ENCODE measurements at regions not wholly inside any gene's neighbourhood (a gene's known extent, or its start where the extent isn't known, plus 50 kb on each side); places are given as distances from the start of the nearest gene placed in this dataset.

DNA sequence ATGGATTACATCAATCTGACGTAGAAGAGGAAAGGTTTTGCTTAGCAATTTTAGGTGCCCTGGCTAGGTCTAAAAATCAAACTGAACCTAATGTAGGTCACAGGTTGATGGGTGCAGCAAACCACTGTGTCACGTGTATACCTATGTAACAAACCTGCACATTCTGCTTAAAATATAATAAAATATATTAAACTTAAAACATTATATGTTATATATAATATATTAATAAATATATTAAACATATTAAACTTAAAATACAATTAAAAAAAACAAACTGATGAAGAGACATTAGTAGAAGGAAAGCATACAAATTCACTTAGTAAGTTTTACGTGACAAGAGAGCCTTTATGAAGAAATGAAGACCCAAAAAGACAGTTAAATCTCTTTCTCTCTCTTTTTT, 51.7 kb upstream of the FBXL17 start:
- TF ChIP-seq SUZ12 (IDR thresholded peaks at IDR 0.05; ENCODE audit: extremely low read depth, insufficient read depth, insufficient read length) (no peak), YY1 (IDR thresholded peaks at IDR 0.05; ENCODE audit: insufficient read depth, insufficient read length) (no peak)

Data from NT2/D1 (cell line).